Thoracic aorta (tissue), 2 donors: ENCODE measurements at regions not wholly inside any gene's neighbourhood (a gene's known extent, or its start where the extent isn't known, plus 50 kb on each side); places are given as distances from the start of the nearest gene placed in this dataset.
"Not testable (repeated sequence)": the region's sequence is repeated elsewhere in the genome, so short reads cannot be mapped to it uniquely, and the experiment has no call there.

Experiments used
- ATAC-seq: fragments of 150-250 bp; one replicate; pipeline ENCODE4 v1.8.0; 2017; ENCODE audit warnings: low read depth; ENCODE audit not compliant: insufficient number of reproducible peaks, low FRiP score
- DNase-seq: peaks from one replicate; pipeline ENCODE4 v3.0.0-alpha.2; 2020; ENCODE audit warnings: low spot score
- H3K27ac ChIP-seq, 2 donors: fragments of 200-600 bp; sonication (generic); 1 replicate in 1 of 2; 2 replicates in 1 of 2; pipeline ENCODE4 v1.5.1; 2016; ENCODE audit warnings: mild to moderate bottlenecking in 2 of 2, moderate library complexity in 2 of 2
- H3K27me3 ChIP-seq: fragments of 200-600 bp; sonication (generic); replicated peaks from 2 replicates; pipeline ENCODE4 v1.6.0; 2016; ENCODE audit warnings: mild to moderate bottlenecking; ENCODE audit not compliant: insufficient read depth
- H3K36me3 ChIP-seq: fragments of 200-600 bp; sonication (generic); one replicate; pipeline ENCODE4 v1.5.1; 2016
- H3K4me1 ChIP-seq, 2 donors: fragments of 200-600 bp; sonication (generic); 1 replicate in 1 of 2; 2 replicates in 1 of 2; pipeline versions ENCODE4 v1.5.1 to v1.6.0; 2016; ENCODE audit warnings: low read depth in 2 of 2, mild to moderate bottlenecking in 1 of 2; ENCODE audit not compliant: control insufficient read depth in 1 of 2
- H3K4me3 ChIP-seq: fragments of 200-600 bp; sonication (generic); 2 replicates; pipeline ENCODE4 v1.5.1; 2016; ENCODE audit warnings: mild to moderate bottlenecking
- H3K9me3 ChIP-seq: fragments of 200-600 bp; sonication (generic); 2 replicates; pipeline ENCODE4 v1.5.1; 2016
- TF ChIP-seq, protein P1 (sequence below): fragments of 200-600 bp; sonication (generic); IDR thresholded peaks from one replicate; pipeline ENCODE4 v1.5.1; 2019; ENCODE audit warnings: antibody characterized with exemption

DNA sequence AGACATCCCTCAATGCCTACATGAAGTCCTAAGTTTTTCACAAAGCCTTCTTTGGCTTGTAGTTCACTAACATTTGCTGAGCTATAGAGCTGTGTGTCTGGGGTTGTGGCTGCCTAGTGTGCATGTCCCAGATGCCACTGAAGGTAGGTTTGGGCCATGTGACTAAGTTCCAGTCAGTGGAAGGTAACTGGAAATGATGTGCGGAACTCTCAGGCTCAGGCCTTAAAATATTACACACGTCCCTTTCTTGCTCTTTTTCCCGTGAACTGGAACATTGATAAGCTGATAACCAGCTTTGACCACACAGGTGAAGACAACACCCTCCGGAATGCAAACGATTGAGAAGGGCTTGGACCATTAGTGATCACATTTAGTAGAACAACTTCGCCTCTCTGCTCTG, 358.1 kb downstream of the GATA3 start:
- DNase-seq (no peak), ATAC-seq (no peak)
- no peak overlapping the region for H3K27ac ChIP-seq
- H3K4me3 ChIP-seq: no peak overlapping the region
- no peaks in the 10 kb centered on the region for H3K4me1 ChIP-seq
- no peaks in the 10 kb centered on the region for H3K27me3 ChIP-seq
- no peaks in the 10 kb centered on the region for H3K36me3 ChIP-seq
- no peaks in the 10 kb centered on the region for H3K9me3 ChIP-seq
- TF ChIP-seq, protein P1, sequence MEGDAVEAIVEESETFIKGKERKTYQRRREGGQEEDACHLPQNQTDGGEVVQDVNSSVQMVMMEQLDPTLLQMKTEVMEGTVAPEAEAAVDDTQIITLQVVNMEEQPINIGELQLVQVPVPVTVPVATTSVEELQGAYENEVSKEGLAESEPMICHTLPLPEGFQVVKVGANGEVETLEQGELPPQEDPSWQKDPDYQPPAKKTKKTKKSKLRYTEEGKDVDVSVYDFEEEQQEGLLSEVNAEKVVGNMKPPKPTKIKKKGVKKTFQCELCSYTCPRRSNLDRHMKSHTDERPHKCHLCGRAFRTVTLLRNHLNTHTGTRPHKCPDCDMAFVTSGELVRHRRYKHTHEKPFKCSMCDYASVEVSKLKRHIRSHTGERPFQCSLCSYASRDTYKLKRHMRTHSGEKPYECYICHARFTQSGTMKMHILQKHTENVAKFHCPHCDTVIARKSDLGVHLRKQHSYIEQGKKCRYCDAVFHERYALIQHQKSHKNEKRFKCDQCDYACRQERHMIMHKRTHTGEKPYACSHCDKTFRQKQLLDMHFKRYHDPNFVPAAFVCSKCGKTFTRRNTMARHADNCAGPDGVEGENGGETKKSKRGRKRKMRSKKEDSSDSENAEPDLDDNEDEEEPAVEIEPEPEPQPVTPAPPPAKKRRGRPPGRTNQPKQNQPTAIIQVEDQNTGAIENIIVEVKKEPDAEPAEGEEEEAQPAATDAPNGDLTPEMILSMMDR: no peak

DNA sequence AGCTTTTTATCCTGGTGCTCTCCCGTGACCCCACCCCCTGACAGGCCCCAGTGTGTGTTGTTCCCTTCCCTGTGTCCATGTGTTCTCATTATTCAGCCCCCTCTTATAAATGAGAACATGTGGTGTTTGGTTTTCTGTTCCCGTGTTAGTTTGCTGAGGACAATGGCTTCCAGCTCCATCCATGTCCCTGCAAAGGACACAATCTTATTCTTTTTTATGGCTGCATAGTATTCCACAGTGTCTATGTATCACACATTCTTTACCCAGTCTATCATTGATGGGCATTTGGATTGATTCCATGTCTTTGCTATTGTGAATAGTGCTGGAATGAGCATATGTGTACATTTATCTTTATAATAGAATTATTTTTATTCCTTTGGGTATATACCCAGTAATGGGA, 360.5 kb downstream of the GATA3 start:
- H3K4me3 ChIP-seq, H3K9me3 ChIP-seq, H3K27me3 ChIP-seq, H3K4me1 ChIP-seq, H3K27ac ChIP-seq, DNase-seq, H3K36me3 ChIP-seq, ATAC-seq: not testable (repeated sequence)

DNA sequence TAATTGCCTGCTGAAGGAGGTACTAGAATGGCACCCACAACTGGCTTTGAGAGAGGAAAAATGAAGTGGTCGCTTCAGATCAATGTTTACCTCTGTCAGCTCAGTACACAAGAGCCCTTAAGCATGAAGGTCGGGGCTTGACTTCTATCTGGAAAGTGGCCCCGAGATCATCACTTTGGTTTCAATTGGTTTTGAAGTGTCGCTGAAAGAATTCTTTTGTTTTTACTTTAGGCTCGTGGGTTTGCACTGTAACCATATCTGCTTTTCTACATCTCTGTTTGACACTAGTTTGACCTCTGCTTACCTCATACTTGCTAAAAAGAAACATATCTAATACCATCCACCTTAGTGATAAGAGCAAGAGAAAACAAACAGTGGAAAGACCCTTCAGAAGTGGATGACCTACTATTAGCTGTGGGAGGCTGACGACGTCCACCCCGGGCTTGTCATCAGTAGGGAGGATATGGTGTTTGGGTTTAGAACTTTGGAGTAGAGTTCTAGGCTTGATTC, 361.8 kb downstream of the GATA3 start:
- TF ChIP-seq, protein P1: no peak

GRCh38 chr10:8416760-8417159, 362.3 kb downstream of the GATA3 start:
- no peak for DNase-seq
- TF ChIP-seq, protein P1: no peak
- H3K36me3 ChIP-seq: no peaks in the 10 kb centered on the region
- no peaks in the 10 kb centered on the region for H3K4me1 ChIP-seq
- no peak overlapping the region for H3K27ac ChIP-seq
- no peak overlapping the region for H3K4me3 ChIP-seq
- no peaks in the 10 kb centered on the region for H3K9me3 ChIP-seq
- no peaks in the 10 kb centered on the region for H3K27me3 ChIP-seq
- ATAC-seq: no peak

More for the DNA sequence above, 361.8 kb downstream of the GATA3 start:
- H3K4me3 ChIP-seq: no peak overlapping the region
- no peak overlapping the region for H3K27ac ChIP-seq
- ATAC-seq (no peak), DNase-seq (no peak)
- no peaks in the 10 kb centered on the region for H3K36me3 ChIP-seq
- H3K4me1 ChIP-seq: no peaks in the 10 kb centered on the region
- H3K27me3 ChIP-seq: no peaks in the 10 kb centered on the region
- no peaks in the 10 kb centered on the region for H3K9me3 ChIP-seq

DNA sequence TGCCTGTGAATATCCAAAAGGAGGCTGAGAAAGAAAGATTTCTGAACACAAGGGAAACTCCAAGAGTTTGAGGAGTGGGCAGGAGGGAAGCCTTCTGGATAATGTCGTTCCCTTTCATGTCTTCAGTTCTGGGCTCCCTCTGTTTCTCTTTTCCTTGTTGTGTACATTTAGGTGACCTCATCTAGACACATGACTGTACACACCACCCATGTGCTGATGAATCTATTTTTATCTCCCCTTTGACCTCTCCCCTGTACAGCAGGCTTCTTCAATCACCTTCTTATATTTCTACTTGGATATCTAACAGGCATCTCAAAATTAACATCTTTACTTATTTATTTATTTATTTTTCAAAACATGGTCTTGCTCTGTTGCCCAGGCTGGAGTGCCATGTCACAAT, 363.1 kb downstream of the GATA3 start:
- Histone ChIP-seq H3K9me3 (no peaks in the 10 kb centered on the region), H3K27me3 (no peaks in the 10 kb centered on the region), H3K27ac (no peak overlapping the region), H3K4me1 (no peaks in the 10 kb centered on the region), H3K4me3 (no peak overlapping the region), H3K36me3 (no peaks in the 10 kb centered on the region)
- DNase-seq (no peak), ATAC-seq (no peak)
- TF ChIP-seq, protein P1: no peak

GRCh38 chr10:8418631-8419030, 364.1 kb downstream of the GATA3 start:
- no peaks in the 10 kb centered on the region for H3K9me3 ChIP-seq
- no peak for DNase-seq

More at GRCh38 chr10:8418631-8419030, 364.1 kb downstream of the GATA3 start:
- Histone ChIP-seq H3K27ac (no peak overlapping the region), H3K36me3 (no peaks in the 10 kb centered on the region), H3K4me3 (no peak overlapping the region), H3K27me3 (no peaks in the 10 kb centered on the region), H3K4me1 (no peaks in the 10 kb centered on the region)
- TF ChIP-seq, protein P1: no peak
- no peak for ATAC-seq
